Activated CD4-positive, alpha-beta T cell treated with anti-CD3 and anti-CD28 coated beads, Interleukin-2, amount 50 U/mL, for 4 hours (primary cell): ENCODE measurements at regions not wholly inside any gene's neighbourhood (a gene's known extent, or its start where the extent isn't known, plus 50 kb on each side); places are given as distances from the start of the nearest gene placed in this dataset.
"Not testable (repeated sequence)": the region's sequence is repeated elsewhere in the genome, so short reads cannot be mapped to it uniquely, and the experiment has no call there.

ENCODE experiments used
- DNase-seq, 2 experiments: peaks; one replicate each; pipeline ENCODE4 v3.0.0-alpha.2; 2020

GRCh38 chr2:8544786-8545694 lies 136.8 kb upstream of the ID2 start:
- DNase-seq, result peak; percentile 84 to 87

GRCh38 chr2:8545695-8546611 lies 135.9 kb upstream of the ID2 start:
- no peak for DNase-seq

- DNase-seq, result peak; percentile 29 to 38
These were observed 135.1 kb upstream of the ID2 start for GRCh38 chr2:8546612-8547283.

- DNase-seq, result no peak
These were observed 134.4 kb upstream of the ID2 start for GRCh38 chr2:8547284-8548064.

- DNase-seq, result no peak
These were observed 133.7 kb upstream of the ID2 start for GRCh38 chr2:8548065-8548618.

GRCh38 chr2:8548619-8549150 lies 133.2 kb upstream of the ID2 start:
- DNase-seq, result no peak

GRCh38 chr2:8549273-8549922 lies 132.5 kb upstream of the ID2 start:
- DNase-seq, result no peak

GRCh38 chr2:8549942-8550341 lies 131.9 kb upstream of the ID2 start:
- no peak for DNase-seq

- no peak for DNase-seq
These were observed 131.4 kb upstream of the ID2 start for GRCh38 chr2:8550481-8550880.

- no peak for DNase-seq
These were observed 130.8 kb upstream of the ID2 start for GRCh38 chr2:8550937-8551621.

GRCh38 chr2:8551622-8552074 lies 130.2 kb upstream of the ID2 start:
- DNase-seq, result no peak

- no peak for DNase-seq
These were observed 129.5 kb upstream of the ID2 start for GRCh38 chr2:8552293-8552801.

- no peak for DNase-seq
These were observed 128.2 kb upstream of the ID2 start for GRCh38 chr2:8553643-8554042.

GRCh38 chr2:8554296-8554806 lies 127.5 kb upstream of the ID2 start:
- DNase-seq, result no peak

- DNase-seq, result no peak
These were observed 126.3 kb upstream of the ID2 start for GRCh38 chr2:8555543-8555942.

GRCh38 chr2:8558096-8558495 lies 123.8 kb upstream of the ID2 start:
- no peak for DNase-seq

GRCh38 chr2:8558956-8559355 lies 122.9 kb upstream of the ID2 start:
- DNase-seq, result no peak

GRCh38 chr2:8559805-8560204 lies 122.1 kb upstream of the ID2 start:
- DNase-seq, result no peak

GRCh38 chr2:8561692-8562091 lies 120.2 kb upstream of the ID2 start:
- not testable (repeated sequence) for DNase-seq
